GM21526 (cell line): ENCODE measurements at regions not wholly inside any gene's neighbourhood (a gene's known extent, or its start where the extent isn't known, plus 50 kb on each side); places are given as distances from the start of the nearest gene placed in this dataset.
A peak's percentile ranks its signal among the peaks of the same experiment; 100 is the strongest.
"Not testable (repeated sequence)": the region's sequence is repeated elsewhere in the genome, so short reads cannot be mapped to it uniquely, and the experiment has no call there.

ENCODE experiments used
- ATAC-seq: cut with Tn5 transposase; IDR thresholded peaks from one replicate; pipeline ENCODE4 v1.9.1; 2021; ENCODE audit warnings: moderate library complexity; ENCODE audit not compliant: unreplicated experiment, low FRiP score

DNA sequence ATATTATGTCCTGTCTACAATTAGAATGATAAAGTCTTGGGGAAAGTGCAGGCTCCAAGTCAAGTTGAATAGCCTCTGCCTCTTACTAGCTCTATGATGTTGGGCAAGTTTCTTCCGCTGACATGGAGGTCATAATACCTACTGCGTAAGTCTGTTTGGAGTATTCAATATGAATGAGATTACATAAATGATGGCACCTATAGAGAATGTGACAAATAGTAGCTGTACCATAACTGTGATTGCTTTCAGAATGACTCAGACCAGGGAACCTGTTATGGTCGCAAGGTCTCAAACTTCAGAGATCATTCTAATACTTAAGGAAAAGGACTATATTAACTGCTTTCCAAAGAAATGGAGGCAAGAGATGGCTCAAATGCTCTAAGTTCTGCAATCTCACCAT, 94.0 kb upstream of the ABCA1 start:
- ATAC-seq = no peak

- not testable (repeated sequence) for ATAC-seq
Observed at GRCh38 chr9:105022545-105022944, 94.6 kb upstream of the ABCA1 start.

DNA sequence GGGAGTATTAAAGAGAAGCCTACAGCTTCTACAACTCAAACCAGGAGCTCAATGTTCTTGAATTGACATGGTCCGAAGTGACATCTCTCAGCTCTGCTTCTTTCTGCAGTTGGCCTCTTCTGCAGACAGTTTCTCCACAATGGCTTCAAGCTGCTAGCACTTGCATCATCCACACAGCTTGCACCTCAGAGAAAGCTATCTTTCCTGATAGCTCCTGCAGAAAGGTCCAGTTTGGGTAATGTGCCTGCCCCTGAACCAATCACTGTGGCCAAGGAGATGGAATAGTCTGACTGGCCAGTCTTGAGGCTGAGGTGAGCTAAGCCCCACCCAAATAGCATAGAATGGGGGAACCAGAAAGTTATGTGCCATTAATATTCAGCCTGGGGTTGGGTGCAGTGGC, 95.8 kb upstream of the ABCA1 start:
- ATAC-seq = no peak

DNA sequence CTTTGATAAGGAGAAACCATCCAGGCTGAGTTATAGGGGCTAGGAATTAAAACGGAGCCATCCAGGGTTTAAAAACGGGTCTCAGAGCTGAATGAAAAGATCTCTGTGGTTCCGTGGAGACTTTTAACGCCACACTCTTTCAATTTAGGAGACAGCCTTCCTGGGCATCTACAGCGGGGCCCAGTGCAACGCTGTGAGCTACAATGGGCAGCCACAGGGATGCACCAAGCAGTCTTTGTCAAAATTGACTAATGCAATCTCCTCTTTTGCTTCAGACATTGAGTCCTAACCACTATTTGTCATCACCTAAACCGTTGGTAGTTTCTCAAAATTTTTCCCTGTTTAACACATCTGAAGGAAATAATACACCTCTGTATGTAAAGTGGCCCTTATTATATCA, 96.6 kb upstream of the ABCA1 start:
- no peak for ATAC-seq

DNA sequence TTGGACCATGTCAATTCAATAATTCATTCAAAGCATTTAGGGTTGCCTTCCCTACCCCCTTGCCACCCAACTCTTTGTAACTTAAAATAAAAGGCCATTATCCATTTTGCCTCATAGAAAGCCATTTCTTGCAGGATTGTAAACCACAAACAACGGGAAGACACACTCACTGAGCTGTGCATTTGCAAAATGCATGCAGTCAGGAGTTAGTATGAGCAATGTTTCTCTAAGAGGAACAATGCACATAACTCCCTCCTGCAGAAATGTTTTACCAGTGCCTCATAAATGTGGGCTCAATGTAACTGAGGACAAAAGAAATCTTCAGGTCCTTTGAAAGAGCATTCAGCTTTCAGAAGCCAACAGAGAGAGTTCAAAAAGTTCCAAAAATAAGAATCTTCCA, 98.5 kb upstream of the ABCA1 start:
- ATAC-seq = no peak

DNA sequence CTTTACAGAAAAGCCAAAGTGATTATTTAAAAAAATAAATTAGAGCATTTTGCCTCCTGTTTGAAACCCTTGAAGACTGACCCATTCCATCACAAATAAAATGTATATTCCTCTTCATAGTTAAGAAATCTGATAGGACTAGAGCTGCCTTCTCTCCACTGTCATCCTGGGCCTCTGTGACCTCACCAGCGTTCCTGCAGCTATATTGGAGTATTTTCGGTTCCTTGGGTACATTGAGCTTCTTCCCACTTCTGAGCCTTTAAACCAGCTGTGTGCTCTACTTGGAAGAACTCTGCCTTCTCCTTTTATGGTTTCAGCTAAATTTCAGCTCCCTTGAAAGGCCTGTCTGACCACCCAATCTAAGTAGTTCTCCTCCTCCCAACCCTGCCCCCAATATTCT, 99.1 kb upstream of the ABCA1 start:
- no peak for ATAC-seq

GRCh38 chr9:105030285-105030684, 102.3 kb upstream of the ABCA1 start:
- no peak for ATAC-seq

DNA sequence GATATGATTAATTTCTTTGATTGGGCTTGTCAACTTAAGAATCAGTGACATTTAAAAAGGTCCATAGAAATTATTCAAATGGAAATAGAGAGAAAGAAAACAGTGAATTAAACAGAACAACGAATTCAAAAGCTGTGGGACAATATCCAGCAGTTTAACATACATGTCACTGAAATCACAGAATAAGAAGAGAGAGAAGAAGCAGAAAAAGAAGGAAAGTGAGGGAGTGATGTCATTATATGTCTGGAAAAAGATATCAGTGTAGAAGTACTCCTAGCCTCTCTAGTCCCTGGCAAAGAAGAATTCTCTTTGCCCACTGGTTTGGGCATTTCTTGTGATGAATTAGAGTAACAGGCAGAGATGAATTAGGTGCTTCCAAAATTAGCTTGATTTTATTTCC, 109.2 kb upstream of the ABCA1 start:
- no peak for ATAC-seq

DNA sequence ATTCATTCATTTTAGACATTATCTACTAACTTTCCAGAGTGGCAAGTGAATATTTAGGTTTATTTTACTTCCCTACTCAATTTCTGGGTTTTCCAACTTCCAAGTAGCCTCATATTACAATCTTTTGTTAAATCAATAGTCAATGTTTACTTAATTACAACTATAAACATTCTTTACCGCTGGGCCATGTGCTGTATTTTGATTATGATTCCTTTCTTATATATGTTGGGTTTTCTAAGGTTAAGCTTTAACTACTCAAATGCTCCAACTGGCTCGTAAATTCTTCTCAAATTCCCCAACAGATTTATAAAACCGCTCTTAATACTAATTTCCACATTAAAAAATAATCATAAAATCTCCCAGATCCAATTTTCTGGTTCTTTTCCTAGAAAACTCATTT, 110.1 kb upstream of the ABCA1 start:
- ATAC-seq = no peak

DNA sequence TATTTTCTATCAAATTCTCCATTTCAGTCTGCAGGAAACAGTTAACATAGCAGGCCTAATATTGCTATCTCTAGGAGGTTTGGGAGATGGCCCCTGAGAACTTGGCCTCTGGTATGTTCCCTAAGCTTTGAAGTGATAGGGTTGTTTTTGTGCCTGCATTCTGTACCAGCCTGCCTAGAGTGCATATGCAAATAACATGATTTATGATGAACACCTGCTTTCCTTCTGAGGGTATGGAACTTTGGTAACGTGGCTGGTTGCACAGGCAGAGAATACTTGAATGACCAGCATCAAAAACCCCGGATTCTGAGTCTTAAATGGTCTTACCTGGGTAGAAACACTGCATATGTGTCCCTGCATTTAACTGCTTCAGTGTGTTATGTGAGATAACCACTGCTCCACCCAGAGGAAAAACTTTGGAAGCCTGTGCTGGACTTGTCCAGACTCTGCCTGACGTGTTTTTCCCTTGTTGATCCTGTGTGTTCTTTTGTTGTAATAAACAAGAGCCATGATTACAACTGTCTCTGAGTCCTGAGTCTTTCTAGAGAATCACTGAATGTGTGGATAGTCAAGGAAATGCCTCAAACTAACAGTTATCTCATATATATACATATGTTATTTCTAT, 111.3 kb upstream of the ABCA1 start:
- no peak for ATAC-seq

DNA sequence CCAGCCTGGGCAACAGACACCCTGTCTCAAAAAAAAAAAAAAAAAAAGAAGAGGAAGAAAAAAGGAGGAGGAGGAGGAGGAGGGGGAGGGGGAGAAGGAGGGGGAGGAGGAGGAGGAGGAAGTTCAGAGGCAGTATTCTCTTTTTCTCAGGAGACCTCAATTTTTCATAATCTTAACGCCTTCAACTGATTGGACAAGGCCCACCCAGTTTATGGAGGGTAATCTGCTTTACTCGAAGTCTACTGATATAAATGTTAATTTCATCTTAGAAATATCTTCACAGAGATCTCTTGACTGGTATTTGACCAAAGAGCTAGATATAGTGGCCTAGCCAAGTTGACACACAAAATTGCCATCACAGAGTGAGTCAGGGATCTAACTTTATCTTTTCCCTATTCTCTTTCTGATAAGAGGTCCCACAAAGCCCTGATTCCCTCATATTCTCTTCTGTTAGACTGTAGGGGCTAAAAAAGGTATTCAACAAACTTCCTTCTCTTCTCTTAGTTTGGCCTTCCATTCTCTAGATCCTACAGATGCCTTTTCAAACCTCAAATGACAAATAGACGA, 115.5 kb upstream of the ABCA1 start:
- ATAC-seq = no peak

DNA sequence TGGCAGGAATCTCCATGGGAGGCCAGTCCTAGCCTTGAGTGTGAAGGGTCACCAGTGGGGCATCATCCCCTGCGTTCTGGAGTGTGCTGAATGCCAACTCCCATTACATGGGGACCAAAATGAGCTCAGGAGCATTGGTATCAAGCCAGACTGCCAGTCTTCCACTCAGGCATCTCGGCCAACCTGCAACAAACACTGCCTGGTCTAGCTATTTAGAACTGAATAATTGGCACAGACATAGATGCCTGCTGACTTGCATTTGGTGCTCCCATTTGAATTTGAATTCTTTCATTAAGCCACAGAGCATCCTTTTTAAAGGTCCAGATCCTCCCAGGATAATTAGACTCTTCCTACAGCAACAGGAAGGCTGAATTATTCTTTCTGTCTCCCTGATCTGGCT, 116.6 kb upstream of the ABCA1 start:
- no peak for ATAC-seq

DNA sequence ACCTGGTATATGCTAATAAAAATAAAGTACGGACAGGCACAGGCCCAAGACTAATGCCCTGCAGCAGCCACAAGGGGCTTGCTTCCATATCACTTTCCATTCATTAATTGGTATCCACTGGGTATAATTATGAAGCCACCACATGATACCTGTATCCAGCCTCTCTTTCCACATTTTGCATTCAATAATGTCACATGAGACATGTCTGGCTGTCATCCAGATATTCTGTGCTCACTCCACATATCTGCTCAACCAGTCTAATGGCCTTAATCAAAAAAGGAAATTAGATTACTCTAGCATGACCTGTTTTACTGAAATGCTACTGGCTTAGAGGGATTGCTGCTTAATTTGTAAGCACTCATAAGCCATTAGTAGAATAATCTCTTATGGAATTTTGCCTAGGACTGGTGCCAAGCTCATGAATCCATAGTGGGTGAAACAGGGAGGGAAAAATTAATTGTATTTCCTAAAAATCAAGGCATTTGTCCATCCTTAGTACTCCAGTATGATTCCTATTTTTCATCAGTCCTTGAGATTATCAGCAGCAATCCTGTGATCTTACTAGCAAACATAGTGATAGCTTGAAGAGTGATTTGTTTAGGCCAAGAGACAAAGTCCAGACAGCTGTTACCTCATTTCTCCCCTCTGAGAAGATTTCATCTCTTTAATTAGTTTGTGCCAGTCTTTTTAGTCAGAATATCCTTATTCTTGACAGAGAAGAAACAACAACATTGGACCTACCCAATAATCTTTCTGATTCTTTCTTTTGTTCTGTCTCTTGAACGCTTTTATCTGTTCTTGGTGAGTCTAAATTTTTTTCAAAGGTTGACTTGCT, 119.2 kb upstream of the ABCA1 start:
- ATAC-seq = no peak

- ATAC-seq = no peak
Observed at GRCh38 chr9:105047742-105048041, 119.7 kb upstream of the ABCA1 start.

GRCh38 chr9:105048331-105048730, 120.4 kb upstream of the ABCA1 start:
- no peak for ATAC-seq

- ATAC-seq = no peak
Observed at GRCh38 chr9:105050296-105050695, 122.3 kb upstream of the ABCA1 start.

- no peak for ATAC-seq
Observed at GRCh38 chr9:105051897-105052296, 123.9 kb upstream of the ABCA1 start.

DNA sequence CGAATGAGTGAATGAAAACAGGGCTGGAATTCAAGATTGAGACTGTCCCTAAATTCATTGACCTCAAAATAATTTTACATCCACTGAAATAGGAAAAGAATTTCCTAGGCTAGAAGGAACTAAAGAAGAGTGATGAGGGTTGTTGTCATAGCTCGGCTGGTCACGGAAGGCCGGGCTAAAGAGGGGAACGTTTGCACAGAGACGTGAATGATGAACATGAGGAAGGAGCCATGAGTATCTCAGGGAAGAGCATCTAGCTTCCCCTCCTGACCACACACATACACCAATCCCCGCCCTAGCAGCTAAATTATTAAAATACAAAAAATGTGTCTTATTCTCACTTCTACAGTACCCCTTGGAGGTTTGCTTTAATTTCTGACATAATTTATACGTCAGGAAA, 124.4 kb upstream of the ABCA1 start:
- no peak for ATAC-seq

DNA sequence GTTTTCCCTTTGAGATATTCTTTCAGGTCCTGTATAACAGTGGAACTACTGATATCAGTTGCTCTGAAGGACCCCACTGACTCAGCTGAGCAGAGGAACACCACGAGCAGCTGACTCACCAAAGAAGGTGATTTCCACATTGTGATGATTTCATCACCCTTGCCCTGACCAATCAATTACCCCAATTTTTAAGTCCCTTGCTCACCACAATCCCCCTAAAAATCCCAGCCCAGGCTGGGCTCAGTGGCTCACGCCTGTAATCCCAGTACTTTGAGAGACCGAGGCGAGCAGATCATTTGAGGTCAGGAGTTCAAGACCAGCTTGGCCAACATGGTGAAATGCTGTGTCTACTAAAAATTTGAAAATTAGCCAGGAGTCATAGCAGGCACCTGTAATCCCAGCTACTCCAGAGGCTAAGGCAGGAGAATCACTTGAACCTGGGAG, 125.3 kb upstream of the ABCA1 start:
- ATAC-seq = peak; percentile 62

DNA sequence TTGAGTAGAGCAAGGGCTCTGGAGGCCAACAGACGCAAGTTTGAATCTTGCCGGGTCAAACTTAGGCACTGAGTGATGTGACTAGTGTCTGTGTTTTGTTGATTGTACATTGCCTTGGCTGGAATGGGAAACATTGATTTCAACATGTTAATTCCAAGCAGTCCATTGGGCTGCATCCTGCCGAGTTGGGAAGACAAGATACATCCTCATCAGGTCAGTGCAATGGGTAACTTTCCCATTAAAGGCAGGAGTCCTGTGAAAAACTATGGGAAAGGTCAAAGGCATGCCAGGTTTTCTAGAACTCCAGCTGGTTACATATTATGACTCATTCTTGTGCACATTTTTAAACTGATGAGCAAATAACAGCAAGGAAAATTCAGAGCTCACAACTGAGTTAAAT, 126.5 kb upstream of the ABCA1 start:
- ATAC-seq = no peak

- ATAC-seq = no peak
Observed at GRCh38 chr9:105055917-105056316, 128.0 kb upstream of the ABCA1 start.

GRCh38 chr9:105057551-105057950, 129.6 kb upstream of the ABCA1 start:
- no peak for ATAC-seq
